Activated CD8-positive, alpha-beta memory T cell treated with anti-CD3 and anti-CD28 coated beads for 36 hours (primary cell): ENCODE measurements at regions not wholly inside any gene's neighbourhood (a gene's known extent, or its start where the extent isn't known, plus 50 kb on each side); places are given as distances from the start of the nearest gene placed in this dataset.
"Not testable (repeated sequence)": the region's sequence is repeated elsewhere in the genome, so short reads cannot be mapped to it uniquely, and the experiment has no call there.

Experiments
- CTCF ChIA-PET: fragments of 350-600 bp; sonication (Branson Sonifier 250); formaldehyde crosslinking; loops from one replicate; lab custom pipeline; 2021; ENCODE audit warnings: antibody characterized with exemption; lab: Charles Lee
- POLR2A ChIA-PET: fragments of 350-600 bp; sonication (Branson Sonifier 250); formaldehyde crosslinking; loops from one replicate; lab custom pipeline; 2021; ENCODE audit warnings: antibody characterized with exemption; lab: Charles Lee

- ChIA-PET POLR2A (no interaction called here), CTCF (no interaction called here)
Observed at GRCh38 chr16:77093309-77093708, 97.7 kb upstream of the MON1B start.

- ChIA-PET CTCF (no interaction called here), POLR2A (no interaction called here)
Observed at GRCh38 chr16:77093999-77094398, 97.0 kb upstream of the MON1B start.

GRCh38 chr16:77111056-77111565, 79.9 kb upstream of the MON1B start:
- ChIA-PET CTCF (no interaction called here), POLR2A (no interaction called here)

- POLR2A ChIA-PET: no interaction called here
- CTCF ChIA-PET: no interaction called here
Observed at GRCh38 chr16:77112746-77113145, 78.2 kb upstream of the MON1B start.

GRCh38 chr16:77113835-77114234, 77.2 kb upstream of the MON1B start:
- ChIA-PET CTCF (no interaction called here), POLR2A (no interaction called here)

- CTCF ChIA-PET, POLR2A ChIA-PET: not testable (repeated sequence)
Observed at GRCh38 chr16:77114361-77114760, 76.6 kb upstream of the MON1B start.

GRCh38 chr16:77116856-77117255, 74.1 kb upstream of the MON1B start:
- ChIA-PET POLR2A (no interaction called here), CTCF (no interaction called here)

- POLR2A ChIA-PET: no interaction called here
- CTCF ChIA-PET: no interaction called here
Observed at GRCh38 chr16:77117707-77118106, 73.3 kb upstream of the MON1B start.

- POLR2A ChIA-PET: no interaction called here
- CTCF ChIA-PET: no interaction called here
Observed at GRCh38 chr16:77131398-77131797, 59.6 kb upstream of the MON1B start.

GRCh38 chr16:77132051-77132618, 58.9 kb upstream of the MON1B start:
- ChIA-PET CTCF (no interaction called here), POLR2A (no interaction called here)

- POLR2A ChIA-PET: no interaction called here
- CTCF ChIA-PET: no interaction called here
Observed at GRCh38 chr16:77133706-77134105, 57.3 kb upstream of the MON1B start.

- ChIA-PET CTCF (no interaction called here), POLR2A (no interaction called here)
Observed at GRCh38 chr16:77137045-77137444, 53.9 kb upstream of the MON1B start.
